Fibroblast of skin of right quadriceps (primary cell): ENCODE measurements at regions not wholly inside any gene's neighbourhood (a gene's known extent, or its start where the extent isn't known, plus 50 kb on each side); places are given as distances from the start of the nearest gene placed in this dataset.

Experiments
- DNase-seq: peaks from one replicate; pipeline ENCODE4 v3.0.0-alpha.2; 2013

DNA sequence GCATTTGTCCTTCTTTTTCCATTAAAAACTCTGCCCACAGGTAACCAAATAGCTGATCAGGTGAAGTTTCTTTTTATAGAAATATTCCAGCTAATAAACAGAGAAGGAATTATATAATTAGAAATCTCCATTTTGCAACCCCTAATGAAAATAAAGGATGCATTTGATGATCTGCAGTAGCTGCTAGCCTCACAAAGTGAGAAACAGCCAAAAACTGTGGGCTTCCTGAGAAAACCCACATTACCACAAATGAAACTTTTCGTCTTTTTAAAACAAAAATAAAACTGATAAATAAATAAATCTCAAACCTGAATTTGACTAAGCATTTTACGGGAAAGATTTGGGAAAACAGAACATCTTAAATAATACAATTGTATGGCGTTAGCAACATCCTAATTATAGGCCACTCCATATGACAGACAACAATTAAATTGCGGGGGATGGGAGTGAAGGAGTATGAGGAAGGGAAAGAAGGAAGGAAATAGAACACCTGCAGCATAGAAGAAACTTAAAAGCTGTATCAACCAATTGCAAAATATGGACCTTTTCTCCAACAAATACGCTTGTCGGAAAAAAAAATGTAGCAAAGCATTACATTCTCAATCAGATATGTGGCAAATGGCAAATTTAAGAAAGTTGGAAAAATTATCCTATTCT is 283.0 kb upstream of the ITGA1 start:
- no peak for DNase-seq

DNA sequence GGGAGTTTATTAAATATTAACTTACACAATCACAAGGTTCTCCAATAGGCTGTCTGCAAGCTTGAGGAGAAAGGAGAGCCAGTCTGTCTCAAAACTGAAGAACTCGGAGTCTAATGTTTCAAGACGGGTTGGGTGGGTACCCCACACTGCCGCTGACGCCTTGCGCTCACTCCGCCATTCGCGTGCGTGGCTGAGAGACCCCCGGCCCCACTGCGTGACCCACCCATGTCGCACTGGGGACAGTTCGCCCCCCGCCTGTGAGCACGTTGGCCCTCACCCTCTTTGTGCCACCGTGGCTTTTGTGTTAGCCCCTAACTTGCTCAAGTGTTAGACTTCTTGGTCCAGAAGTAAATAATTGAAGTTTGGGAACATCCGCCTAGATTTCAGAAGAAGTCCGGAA is 270.0 kb upstream of the ITGA1 start:
- no peak for DNase-seq

- no peak for DNase-seq
Observed at GRCh38 chr5:52520171-52520570, 267.5 kb upstream of the ITGA1 start.

GRCh38 chr5:52521236-52521635 is 266.5 kb upstream of the ITGA1 start:
- DNase-seq = no peak

DNA sequence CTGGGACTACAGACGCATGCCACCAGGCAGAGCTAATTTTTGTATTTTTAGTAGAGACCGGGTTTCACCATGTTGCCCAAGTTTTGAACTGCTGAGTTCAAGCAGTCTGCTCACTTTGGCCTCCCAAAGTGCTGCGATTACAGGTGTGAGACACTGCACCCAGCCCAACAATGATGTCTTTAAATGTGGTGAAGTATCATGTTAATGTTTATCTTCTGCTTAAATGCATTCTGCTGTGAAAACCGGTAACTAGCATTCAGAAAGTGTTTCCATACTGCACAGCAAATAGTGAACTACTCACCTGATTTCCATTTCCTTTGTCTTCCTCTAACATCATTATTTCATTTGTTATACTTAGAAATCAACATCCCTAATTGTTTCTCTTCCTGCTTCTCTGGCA is 264.0 kb upstream of the ITGA1 start:
- no peak for DNase-seq

DNA sequence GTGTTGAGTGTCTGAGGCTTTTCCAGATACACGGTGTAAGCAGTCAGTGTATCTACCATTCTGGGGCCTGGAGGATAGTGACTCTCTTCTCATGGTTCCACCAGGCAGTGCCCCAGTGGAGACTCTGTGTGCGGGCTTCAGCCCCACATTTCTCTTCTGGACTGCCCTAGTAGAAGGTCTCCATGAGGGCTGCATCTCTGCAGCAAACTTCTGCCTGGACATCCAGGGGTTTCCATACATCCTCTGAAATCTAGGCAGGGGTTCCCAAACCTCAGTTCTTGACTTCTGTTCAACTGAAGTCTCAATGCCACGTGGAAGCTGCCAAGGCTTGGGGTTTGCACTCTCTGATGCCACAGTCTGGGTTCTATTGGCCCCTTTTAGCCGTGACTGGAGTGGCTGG is 256.6 kb upstream of the ITGA1 start:
- DNase-seq = no peak

GRCh38 chr5:52543594-52543993 is 244.1 kb upstream of the ITGA1 start:
- no peak for DNase-seq

GRCh38 chr5:52544738-52545137 is 243.0 kb upstream of the ITGA1 start:
- DNase-seq = no peak

GRCh38 chr5:52554293-52554692 is 233.4 kb upstream of the ITGA1 start:
- no peak for DNase-seq

DNA sequence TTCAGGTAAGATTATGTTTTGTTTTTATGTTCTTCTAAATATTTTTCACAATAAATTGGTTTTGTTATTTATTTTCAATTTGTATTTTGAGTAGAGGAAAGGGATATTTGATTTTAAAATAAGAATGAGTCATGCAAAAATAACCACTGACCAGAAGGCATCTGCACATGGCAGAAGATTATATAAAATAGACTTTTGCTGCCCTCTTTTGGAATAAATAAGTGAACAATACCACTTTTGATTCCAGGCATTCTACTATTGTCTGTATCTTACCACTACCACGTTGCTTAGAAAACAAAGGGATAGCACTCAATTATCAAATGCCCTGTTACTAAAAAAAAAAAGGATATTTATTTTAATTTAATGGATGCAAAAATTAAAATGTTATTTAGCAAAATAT is 227.3 kb upstream of the ITGA1 start:
- no peak for DNase-seq

DNA sequence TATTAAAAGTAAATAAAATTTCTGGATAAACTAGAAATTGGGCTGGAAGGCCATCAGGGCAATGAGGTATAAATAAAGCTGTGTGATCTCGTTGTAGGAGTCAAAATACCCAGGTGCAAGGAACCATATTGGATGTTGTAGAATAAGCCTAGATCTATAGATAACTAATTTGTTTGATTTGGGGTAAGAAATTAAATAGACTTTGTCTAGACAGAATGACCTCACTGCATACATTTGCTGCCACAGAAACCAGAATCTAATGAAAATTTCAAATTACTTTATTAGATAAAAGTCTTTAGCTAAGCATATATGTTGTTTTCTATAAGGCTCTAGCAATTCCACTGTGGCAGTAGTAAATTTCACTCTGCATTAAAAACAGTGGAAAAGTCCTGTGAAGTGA is 225.2 kb upstream of the ITGA1 start:
- DNase-seq = no peak

DNA sequence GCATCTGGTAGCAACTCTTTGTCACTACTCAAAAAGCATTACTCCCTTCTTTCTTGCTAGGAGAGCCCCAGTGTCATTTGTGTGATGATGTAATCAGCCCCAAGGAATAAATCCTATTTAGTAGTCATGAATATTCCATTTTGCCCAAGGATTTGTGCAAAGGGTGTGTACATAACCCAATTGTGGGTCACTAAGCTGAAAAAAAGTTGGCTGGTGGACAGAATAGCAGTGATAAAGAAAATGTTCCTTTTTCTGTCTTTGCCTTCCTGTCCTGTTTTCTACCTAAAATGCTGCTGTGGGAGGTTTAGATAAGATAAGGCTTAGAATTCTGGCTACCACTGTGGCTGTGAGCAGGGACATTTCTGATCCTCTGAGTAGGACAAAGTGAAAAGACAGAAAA is 223.1 kb upstream of the ITGA1 start:
- DNase-seq = no peak

- DNase-seq = no peak
Observed at GRCh38 chr5:52577546-52577945, 210.2 kb upstream of the ITGA1 start.

GRCh38 chr5:52579391-52579790 is 208.3 kb upstream of the ITGA1 start:
- DNase-seq = no peak

- DNase-seq = peak; percentile 55
Observed at GRCh38 chr5:52580921-52581320, 206.8 kb upstream of the ITGA1 start.

DNA sequence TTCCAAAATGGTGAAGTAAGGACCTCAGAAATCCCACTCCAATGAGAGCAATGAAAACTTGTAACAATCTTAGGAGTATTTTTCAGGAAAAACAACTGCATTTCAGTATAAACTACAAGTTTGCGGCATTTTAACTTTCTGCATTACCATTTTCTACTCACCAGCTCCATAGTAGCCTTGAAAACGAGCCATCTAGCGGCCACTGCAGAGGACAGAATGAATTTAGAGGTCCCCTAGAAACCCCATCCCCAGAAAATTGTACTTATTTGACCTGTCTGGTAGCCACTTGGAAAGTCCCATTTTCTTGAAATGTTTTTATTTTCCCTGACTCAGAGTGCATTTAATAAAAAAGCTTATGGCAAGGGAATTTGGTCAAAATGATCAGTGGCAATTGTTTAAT is 205.4 kb upstream of the ITGA1 start:
- DNase-seq = no peak

- no peak for DNase-seq
Observed at GRCh38 chr5:52587131-52587530, 200.6 kb upstream of the ITGA1 start.

DNA sequence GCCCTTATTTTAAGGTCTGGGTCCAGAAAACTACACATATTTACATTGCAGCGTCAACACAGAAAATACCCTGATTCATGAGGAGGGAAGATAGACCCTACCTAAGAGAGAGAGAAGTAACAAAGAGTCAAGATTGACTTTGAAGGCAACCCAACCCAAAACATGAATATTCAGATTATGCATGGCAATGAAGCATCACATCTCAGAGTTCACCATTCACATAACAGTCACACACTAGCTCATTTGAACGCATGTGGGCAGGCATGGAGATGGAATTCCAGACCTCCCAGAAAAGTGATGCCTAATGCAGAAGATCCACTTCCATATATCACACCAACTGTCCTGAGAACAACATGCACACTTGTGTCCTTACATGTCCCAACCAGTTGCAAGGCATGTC is 190.1 kb upstream of the ITGA1 start:
- DNase-seq = no peak

DNA sequence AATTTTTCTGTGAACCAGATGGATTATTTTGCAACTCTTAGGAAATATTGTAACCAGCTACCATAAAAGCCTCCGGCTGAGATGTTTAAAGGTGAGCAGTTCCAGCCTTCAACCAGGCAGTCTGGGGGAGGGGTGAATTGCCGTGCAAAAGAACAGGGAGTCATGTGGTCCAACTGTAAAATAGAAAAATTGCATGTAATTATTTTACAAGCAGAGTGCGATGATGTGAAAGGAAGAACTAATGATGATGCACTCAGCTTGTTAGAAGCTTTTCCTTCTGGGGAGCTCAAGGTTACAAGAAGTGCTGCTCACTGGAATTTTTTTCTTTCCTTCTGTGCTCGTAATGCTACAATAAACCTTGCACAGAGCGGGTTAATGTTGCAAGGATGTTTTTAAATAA is 188.7 kb upstream of the ITGA1 start:
- no peak for DNase-seq

GRCh38 chr5:52603778-52604554 is 183.8 kb upstream of the ITGA1 start:
- no peak for DNase-seq

DNA sequence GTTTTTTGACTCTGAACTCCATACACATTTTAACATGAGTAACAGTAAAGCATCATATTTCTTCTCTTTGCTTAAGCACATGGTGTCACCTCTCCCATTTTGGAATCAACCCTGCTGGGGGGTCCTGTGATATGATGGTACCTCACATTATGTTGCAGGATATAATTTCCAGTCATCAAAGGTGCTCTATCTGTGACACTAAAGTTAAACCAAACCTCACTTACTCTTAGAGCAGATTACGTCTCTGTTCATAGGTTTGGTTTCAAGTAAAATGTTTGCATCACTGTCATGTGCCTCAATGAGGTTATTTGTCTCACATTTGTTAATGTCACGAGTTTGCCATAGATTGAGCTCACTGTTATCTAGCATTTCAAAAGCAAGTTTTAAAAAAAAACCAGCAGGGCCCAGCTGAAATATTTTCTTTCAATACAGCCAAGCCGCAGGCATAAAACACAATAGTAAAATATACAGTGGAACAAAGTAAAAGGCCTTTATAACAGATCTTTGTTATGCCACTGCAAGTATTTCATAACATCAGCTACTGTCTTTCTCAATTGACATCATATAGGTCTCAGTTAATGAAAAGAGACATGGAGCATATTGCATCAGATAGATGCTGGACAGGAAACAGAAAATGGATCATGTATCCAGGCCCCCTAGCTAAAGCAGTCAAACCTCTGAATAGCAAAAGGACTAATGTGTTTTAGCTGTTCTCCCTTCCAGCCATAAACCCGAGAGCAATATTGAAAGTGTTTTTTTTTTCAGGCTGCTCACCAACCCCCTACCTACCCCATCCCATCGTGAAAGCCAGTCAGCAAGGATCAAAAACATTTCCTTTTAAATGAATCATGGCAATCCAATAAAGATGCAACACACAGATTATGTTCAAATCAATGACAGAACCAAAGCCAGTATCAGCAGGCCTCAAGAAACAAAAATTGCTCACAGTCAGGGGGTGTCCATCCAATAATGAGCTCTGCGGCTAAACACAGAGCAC is 182.1 kb upstream of the ITGA1 start:
- peak; percentile 6 for DNase-seq

GRCh38 chr5:52607227-52607824 is 180.4 kb upstream of the ITGA1 start:
- DNase-seq = no peak

DNA sequence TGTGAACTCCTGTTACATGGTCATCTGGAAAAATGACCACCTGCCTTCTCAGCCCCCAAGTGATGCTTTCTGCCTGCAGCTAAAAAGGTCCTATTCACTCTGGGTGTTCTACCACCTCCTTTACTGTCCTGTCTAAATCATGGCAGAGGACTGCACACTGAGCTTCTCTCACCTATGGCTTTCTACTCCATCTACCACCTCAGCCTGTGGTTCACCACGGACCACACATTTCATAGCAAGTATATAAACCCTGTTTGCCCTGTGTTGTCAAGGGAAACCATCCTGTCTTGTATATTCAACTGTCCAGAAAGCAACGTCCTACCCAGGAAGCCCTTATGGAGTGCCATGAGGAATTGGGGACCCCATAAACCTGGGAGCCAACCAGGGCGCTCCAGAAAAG is 167.4 kb upstream of the ITGA1 start:
- no peak for DNase-seq
